Putamen (tissue), 1 donor: ENCODE measurements at regions not wholly inside any gene's neighbourhood (a gene's known extent, or its start where the extent isn't known, plus 50 kb on each side); places are given as distances from the start of the nearest gene placed in this dataset.

Source experiments
- DNase-seq: peaks from one replicate; pipeline ENCODE4 v3.0.0-alpha.2; 2016; ENCODE audit warnings: low spot score

DNA sequence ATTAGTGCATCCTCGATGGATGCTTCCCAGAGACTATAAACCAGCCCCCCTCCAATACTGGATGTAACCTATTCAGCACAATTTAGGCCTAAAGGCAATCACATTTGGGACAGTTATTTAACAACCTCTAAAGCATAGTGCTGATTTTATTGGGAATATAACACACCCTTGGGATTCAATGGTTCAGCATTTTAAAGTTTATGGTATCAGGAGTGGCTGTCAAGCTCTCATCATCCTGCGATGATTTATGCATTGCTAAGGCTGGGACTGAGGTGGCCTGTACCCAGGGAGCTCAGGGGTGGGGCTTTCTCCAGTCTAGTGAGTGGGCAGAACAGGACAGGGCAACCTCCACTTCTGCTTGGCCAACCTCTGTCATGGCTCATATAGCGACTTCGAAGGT is 464.9 kb downstream of the INHBA start:
- no peak for DNase-seq

GRCh38 chr7:41232086-41232485 is 470.8 kb downstream of the INHBA start:
- DNase-seq = no peak

GRCh38 chr7:41224063-41224763 is 478.7 kb downstream of the INHBA start:
- DNase-seq = no peak

- DNase-seq = no peak
Observed at GRCh38 chr7:41222746-41223145, 480.1 kb downstream of the INHBA start.

- no peak for DNase-seq
Observed at GRCh38 chr7:41220266-41220665, 482.6 kb downstream of the INHBA start.

DNA sequence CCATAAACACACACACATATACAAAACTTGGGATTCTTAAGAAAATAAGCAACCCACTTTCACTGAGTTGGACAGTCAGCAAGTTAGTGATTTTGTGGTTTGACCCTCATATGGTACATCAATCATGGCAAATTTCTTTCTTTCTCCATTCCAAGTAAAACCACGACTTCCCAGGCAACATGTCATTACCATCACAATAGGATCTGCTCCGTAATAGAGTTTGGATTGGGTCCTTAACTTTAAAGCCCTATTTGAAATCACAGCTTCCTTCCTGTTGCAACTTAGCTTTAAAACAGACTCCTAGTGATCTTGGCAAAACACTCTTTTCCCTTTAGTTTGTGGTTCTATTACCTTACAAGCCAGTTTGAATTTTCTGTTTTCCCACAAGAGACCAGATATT is 483.6 kb downstream of the INHBA start:
- DNase-seq = no peak

GRCh38 chr7:41217306-41217705 is 485.6 kb downstream of the INHBA start:
- no peak for DNase-seq

GRCh38 chr7:41207141-41207540 is 495.7 kb downstream of the INHBA start:
- no peak for DNase-seq

DNA sequence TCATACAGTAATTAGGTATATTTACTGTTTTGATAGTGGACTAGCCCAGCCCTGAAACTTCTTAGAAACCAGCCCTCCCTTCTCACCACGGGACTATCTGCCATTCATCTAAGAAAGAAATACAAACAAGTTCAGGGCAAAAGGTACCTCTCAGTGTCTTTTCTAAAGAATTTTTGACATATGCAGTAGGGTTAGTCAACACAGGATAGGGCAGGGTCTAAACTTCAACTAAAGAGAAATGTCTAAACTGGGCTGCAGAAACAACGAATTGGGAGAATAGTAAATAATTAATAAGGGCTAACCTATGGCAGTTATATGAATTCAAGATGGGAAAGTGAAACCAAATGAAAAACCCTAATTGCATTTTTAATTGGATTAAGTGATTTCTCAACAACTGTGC is 496.6 kb downstream of the INHBA start:
- no peak for DNase-seq

DNA sequence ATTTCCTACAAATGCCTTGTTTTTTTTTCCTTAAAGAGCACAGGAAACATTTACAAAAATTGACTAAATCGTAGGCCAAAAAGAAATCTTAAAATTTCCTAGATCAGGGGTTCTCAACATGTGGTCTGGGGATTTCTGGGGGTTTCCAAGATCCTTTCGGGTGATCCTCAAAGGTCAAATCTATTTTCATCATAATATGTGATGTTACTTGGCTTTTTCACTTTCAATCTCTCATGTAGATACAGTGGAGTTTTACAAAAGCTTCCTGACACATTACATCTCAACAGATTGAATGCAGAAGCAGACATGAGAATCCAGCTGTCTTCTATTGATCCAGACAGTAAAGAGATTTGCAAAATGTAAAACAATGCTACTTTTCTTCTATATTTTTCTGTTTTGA is 497.3 kb downstream of the INHBA start:
- no peak for DNase-seq

- no peak for DNase-seq
Observed at GRCh38 chr7:41203542-41203941, 499.3 kb downstream of the INHBA start.

DNA sequence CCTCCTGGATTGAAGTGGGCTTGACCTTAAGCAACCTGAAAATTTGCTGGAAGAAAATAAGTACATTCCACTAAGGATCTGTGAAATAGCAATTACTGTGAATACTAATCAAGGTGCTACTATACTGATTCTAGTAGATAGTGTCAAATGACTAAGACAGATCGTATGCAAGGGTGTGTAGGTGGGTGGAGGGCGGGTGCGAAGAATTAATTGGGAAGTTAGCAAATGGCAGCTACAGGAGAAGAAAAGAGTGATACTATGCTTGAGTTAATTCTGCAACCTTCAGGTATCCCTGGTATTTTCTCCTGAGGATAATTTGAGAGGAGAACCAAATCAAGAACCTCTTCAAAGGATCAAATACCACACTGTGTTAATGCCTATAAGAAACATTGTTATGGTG is 501.9 kb downstream of the INHBA start:
- DNase-seq = peak; percentile 64

DNA sequence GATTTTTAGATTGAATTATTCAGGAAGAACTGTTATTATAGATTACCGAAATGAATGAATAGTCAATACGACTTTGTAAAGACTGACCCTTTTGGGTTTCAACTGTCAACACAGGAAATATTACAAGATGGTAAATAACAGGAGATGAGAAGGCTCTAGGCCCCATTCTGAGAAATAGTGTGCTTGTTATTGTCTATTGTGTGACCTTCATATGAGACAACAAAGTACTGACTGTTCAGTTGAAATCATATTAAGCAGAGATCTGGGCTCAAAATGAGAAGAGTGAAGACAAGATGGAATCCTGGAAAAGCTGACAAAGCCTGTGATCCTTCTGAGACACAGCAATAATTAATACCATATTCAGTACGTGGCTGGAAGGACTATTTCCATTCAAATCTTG is 503.8 kb downstream of the INHBA start:
- no peak for DNase-seq

- DNase-seq = no peak
Observed at GRCh38 chr7:41198502-41198901, 504.4 kb downstream of the INHBA start.

DNA sequence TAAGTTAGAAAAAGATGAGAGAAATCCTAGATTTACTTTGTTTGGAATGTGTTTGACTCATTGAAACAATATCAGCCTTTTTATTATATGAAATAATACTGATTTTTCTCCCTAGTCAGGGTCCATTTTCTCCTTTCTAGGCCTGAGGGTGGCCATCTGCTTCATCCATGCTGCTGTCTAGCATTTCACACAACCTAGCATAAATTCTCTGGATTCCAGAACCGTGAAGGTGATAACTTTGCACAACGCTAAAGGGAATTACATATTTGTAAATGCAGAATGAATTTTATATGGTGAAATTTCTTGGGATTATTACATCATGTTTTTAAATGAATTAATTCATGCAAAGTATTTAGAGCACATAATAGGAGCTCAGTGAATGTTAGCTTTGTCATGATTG is 505.1 kb downstream of the INHBA start:
- no peak for DNase-seq

GRCh38 chr7:41193738-41194282 is 509.1 kb downstream of the INHBA start:
- DNase-seq = no peak

- no peak for DNase-seq
Observed at GRCh38 chr7:41190581-41190980, 512.3 kb downstream of the INHBA start.

- DNase-seq = no peak
Observed at GRCh38 chr7:41189866-41190265, 513.0 kb downstream of the INHBA start.

GRCh38 chr7:41188163-41189130 is 514.4 kb downstream of the INHBA start:
- DNase-seq = no peak

DNA sequence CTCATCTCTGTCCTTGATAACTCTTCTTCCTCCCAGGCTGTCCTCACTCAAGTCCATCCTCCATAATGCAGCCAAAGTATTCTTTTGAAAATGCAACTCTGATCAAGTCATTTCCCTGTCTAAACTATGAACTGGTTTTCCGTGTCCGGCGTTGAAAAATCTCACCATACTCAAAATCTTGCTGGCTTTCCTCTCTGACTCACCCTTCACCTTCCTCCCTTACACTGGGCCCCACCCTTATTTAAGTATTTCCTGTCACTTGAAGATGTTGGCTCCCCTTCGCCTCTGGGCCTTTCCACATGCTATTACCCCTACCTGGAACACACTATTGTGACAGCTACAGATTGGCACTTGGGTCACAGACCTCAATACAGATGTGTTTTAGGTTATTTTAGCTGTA is 515.6 kb downstream of the INHBA start:
- DNase-seq = no peak

DNA sequence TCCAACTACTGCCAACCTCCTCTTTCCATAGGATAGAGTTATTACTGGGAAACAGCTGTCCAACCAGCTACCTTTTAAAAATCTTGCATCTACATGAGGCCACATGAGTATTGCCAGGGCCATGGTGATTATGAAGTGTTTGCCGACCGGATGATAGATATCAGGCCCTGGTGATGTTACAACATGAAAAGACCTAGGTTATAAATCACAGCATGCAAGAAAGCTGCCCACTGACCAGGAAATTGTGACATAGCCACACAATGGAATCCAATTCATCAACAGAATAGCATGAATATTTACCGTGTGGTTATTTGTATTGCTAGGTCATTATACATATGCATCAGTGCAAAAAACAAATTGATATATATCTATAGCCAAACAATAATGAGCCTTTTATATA is 517.0 kb downstream of the INHBA start:
- no peak for DNase-seq

- no peak for DNase-seq
Observed at GRCh38 chr7:41183741-41184140, 519.1 kb downstream of the INHBA start.

DNA sequence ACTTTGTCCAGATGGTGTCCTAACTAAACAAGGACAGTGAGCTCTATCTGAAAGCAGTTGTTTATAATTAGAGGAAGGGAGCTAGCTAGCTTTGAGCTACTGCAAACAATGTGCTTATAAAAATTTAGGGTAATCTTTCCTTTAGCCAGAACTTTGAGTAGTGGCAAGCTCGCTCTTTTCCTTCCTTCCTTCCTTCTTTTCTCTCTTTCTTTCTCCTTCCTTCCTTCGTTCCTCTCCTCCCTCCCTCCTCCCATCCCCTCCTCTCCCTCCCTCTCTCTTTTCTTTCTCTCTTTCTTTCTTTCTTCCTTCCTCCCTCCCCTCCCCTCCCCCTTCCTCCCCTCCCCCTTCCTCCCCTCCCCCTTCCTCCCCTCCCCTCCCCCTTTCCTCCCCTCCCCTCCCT is 520.1 kb downstream of the INHBA start:
- no peak for DNase-seq
